ACC112 (cell line): ENCODE measurements at regions not wholly inside any gene's neighbourhood (a gene's known extent, or its start where the extent isn't known, plus 50 kb on each side); places are given as distances from the start of the nearest gene placed in this dataset.

Source experiments
- H2AFZ ChIP-seq: fragments of 200-600 bp; sonication (generic); one replicate; pipeline ENCODE4 v1.6.0; 2017; ENCODE audit warnings: antibody characterized with exemption, low read length; ENCODE audit not compliant: unreplicated experiment
- H3K27ac ChIP-seq: fragments of 200-600 bp; sonication (generic); 2 replicates; pipeline ENCODE4 v1.5.1; 2014; ENCODE audit warnings: low read depth, mild to moderate bottlenecking, antibody characterized with exemption, low read length, moderate library complexity
- H3K27me3 ChIP-seq: fragments of 200-600 bp; sonication (generic); 2 replicates; pipeline ENCODE4 v1.6.1; 2014; ENCODE audit warnings: mild to moderate bottlenecking, antibody characterized with exemption, low read length, moderate library complexity, mixed read lengths; ENCODE audit not compliant: insufficient read depth
- H3K36me3 ChIP-seq: fragments of 200-600 bp; sonication (generic); 2 replicates; pipeline ENCODE4 v1.6.1; 2016; ENCODE audit warnings: mild to moderate bottlenecking, antibody characterized with exemption, low read length, moderate library complexity, mixed read lengths; ENCODE audit not compliant: insufficient read depth
- H3K4me1 ChIP-seq: fragments of 200-600 bp; sonication (generic); one replicate; pipeline ENCODE4 v1.6.1; 2016; ENCODE audit warnings: low read length, mixed read lengths; ENCODE audit not compliant: insufficient read depth, unreplicated experiment, control insufficient read depth
- H3K4me3 ChIP-seq: fragments of 200-600 bp; sonication (generic); 2 replicates; pipeline ENCODE4 v1.5.1; 2014; ENCODE audit warnings: mild to moderate bottlenecking, low read depth, low read length
- H3K79me2 ChIP-seq: fragments of 200-600 bp; sonication (generic); one replicate; pipeline ENCODE4 v1.6.0; 2016; ENCODE audit warnings: low read length; ENCODE audit not compliant: control insufficient read depth, unreplicated experiment, insufficient read depth

- Histone ChIP-seq H3K27me3 (no peaks in the 10 kb centered on the region), H3K27ac (no peak overlapping the region), H3K4me1 (no peaks in the 10 kb centered on the region), H3K36me3 (no peaks in the 10 kb centered on the region), H3K79me2 (no peaks in the 10 kb centered on the region), H2AFZ (no peak overlapping the region), H3K4me3 (no peak overlapping the region)
These were observed 94.7 kb upstream of the SRD5A3 start for GRCh38 chr4:55251342-55251741.

GRCh38 chr4:55251896-55252295 is 94.1 kb upstream of the SRD5A3 start:
- no peaks in the 10 kb centered on the region for H3K36me3 ChIP-seq
- no peaks in the 10 kb centered on the region for H3K4me1 ChIP-seq
- no peaks in the 10 kb centered on the region for H3K79me2 ChIP-seq
- H2AFZ ChIP-seq = no peak overlapping the region
- no peak overlapping the region for H3K4me3 ChIP-seq
- H3K27me3 ChIP-seq = no peaks in the 10 kb centered on the region
- no peak overlapping the region for H3K27ac ChIP-seq

- H3K4me3 ChIP-seq = no peak overlapping the region
These were observed 92.0 kb upstream of the SRD5A3 start for GRCh38 chr4:55253948-55254593.

GRCh38 chr4:55255179-55255578 is 90.9 kb upstream of the SRD5A3 start:
- Histone ChIP-seq H3K4me3 (no peak overlapping the region), H3K4me1 (peaks cover 8% of the 10 kb centered on the region), H3K27me3 (no peaks in the 10 kb centered on the region), H3K79me2 (no peaks in the 10 kb centered on the region), H3K36me3 (no peaks in the 10 kb centered on the region), H3K27ac (no peak overlapping the region), H2AFZ (no peak overlapping the region)

More at GRCh38 chr4:55253948-55254593, 92.0 kb upstream of the SRD5A3 start:
- H3K79me2 ChIP-seq = no peaks in the 10 kb centered on the region
- H3K36me3 ChIP-seq = no peaks in the 10 kb centered on the region
- H3K27me3 ChIP-seq = no peaks in the 10 kb centered on the region
- no peak overlapping the region for H3K27ac ChIP-seq
- no peak overlapping the region for H2AFZ ChIP-seq
- H3K4me1 ChIP-seq = peaks cover 8% of the 10 kb centered on the region

- H2AFZ ChIP-seq = no peak overlapping the region
- no peaks in the 10 kb centered on the region for H3K36me3 ChIP-seq
- H3K27ac ChIP-seq = no peak overlapping the region
- H3K79me2 ChIP-seq = no peaks in the 10 kb centered on the region
- no peak overlapping the region for H3K4me3 ChIP-seq
- peaks cover 8% of the 10 kb centered on the region for H3K4me1 ChIP-seq
- no peaks in the 10 kb centered on the region for H3K27me3 ChIP-seq
These were observed 89.3 kb upstream of the SRD5A3 start for GRCh38 chr4:55256787-55257186.

- Histone ChIP-seq H3K27me3 (no peaks in the 10 kb centered on the region), H2AFZ (no peak overlapping the region), H3K79me2 (no peaks in the 10 kb centered on the region), H3K4me1 (peaks cover 8% of the 10 kb centered on the region), H3K27ac (no peak overlapping the region), H3K4me3 (no peak overlapping the region), H3K36me3 (no peaks in the 10 kb centered on the region)
These were observed 87.7 kb upstream of the SRD5A3 start for GRCh38 chr4:55258152-55258865.

GRCh38 chr4:55259294-55259693 is 86.7 kb upstream of the SRD5A3 start:
- Histone ChIP-seq H3K79me2 (no peaks in the 10 kb centered on the region), H3K36me3 (no peaks in the 10 kb centered on the region), H2AFZ (no peak overlapping the region), H3K27ac (no peak overlapping the region), H3K27me3 (no peaks in the 10 kb centered on the region), H3K4me1 (peaks cover 8% of the 10 kb centered on the region), H3K4me3 (no peak overlapping the region)

- H3K79me2 ChIP-seq = no peaks in the 10 kb centered on the region
- peaks cover 63% of the 10 kb centered on the region for H3K27me3 ChIP-seq
- no peak overlapping the region for H3K4me3 ChIP-seq
- no peaks in the 10 kb centered on the region for H3K36me3 ChIP-seq
- H3K27ac ChIP-seq = no peak overlapping the region
- no peak overlapping the region for H2AFZ ChIP-seq
- no peaks in the 10 kb centered on the region for H3K4me1 ChIP-seq
These were observed 76.6 kb upstream of the SRD5A3 start for GRCh38 chr4:55269470-55269869.

GRCh38 chr4:55269995-55270394 is 76.0 kb upstream of the SRD5A3 start:
- Histone ChIP-seq H3K27me3 (peaks cover 68% of the 10 kb centered on the region), H2AFZ (no peak overlapping the region), H3K36me3 (no peaks in the 10 kb centered on the region), H3K4me3 (no peak overlapping the region), H3K27ac (no peak overlapping the region), H3K4me1 (no peaks in the 10 kb centered on the region), H3K79me2 (no peaks in the 10 kb centered on the region)

GRCh38 chr4:55270481-55270880 is 75.6 kb upstream of the SRD5A3 start:
- H3K27me3 ChIP-seq = peaks cover 73% of the 10 kb centered on the region
- no peaks in the 10 kb centered on the region for H3K79me2 ChIP-seq

GRCh38 chr4:55272102-55272501 is 73.9 kb upstream of the SRD5A3 start:
- Histone ChIP-seq H3K4me3 (no peak overlapping the region), H3K27me3 (peaks cover 63% of the 10 kb centered on the region), H3K4me1 (no peaks in the 10 kb centered on the region), H3K79me2 (no peaks in the 10 kb centered on the region), H3K27ac (no peak overlapping the region), H2AFZ (no peak overlapping the region), H3K36me3 (no peaks in the 10 kb centered on the region)

More at GRCh38 chr4:55270481-55270880, 75.6 kb upstream of the SRD5A3 start:
- no peak overlapping the region for H3K4me3 ChIP-seq
- no peaks in the 10 kb centered on the region for H3K4me1 ChIP-seq
- no peaks in the 10 kb centered on the region for H3K36me3 ChIP-seq
- H3K27ac ChIP-seq = no peak overlapping the region
- no peak overlapping the region for H2AFZ ChIP-seq
